Right cardiac atrium (tissue), 5 donors: ENCODE measurements at regions not wholly inside any gene's neighbourhood (a gene's known extent, or its start where the extent isn't known, plus 50 kb on each side); places are given as distances from the start of the nearest gene placed in this dataset.

Source experiments
- ATAC-seq, 2 donors: fragments of 200-7000 bp; cut with Tn5 transposase; one replicate each; pipeline versions ENCODE4 v1.8.0 to v1.9.1; 2020; ENCODE audit warnings: moderate library complexity in 2 of 2, mild to moderate bottlenecking in 1 of 2
- DNase-seq, 3 donors: peaks; one replicate each; pipeline ENCODE4 v3.0.0-alpha.2; 2020
- H3K27ac ChIP-seq: one replicate; pipeline ENCODE4 v1.5.1; 2013; ENCODE audit warnings: mild to moderate bottlenecking, low read length, control low read depth, moderate library complexity
- H3K27me3 ChIP-seq: one replicate; pipeline ENCODE4 v1.6.1; 2013; ENCODE audit not compliant: control insufficient read depth, insufficient read depth
- H3K4me1 ChIP-seq: one replicate; pipeline ENCODE4 v1.6.1; 2013; ENCODE audit warnings: low read length; ENCODE audit not compliant: control insufficient read depth, insufficient read depth
- H3K4me3 ChIP-seq: one replicate; pipeline ENCODE4 v1.5.1; 2013; ENCODE audit warnings: low read length, control low read depth
- H3K9me3 ChIP-seq: one replicate; pipeline ENCODE4 v1.6.1; 2013; ENCODE audit warnings: low read length; ENCODE audit not compliant: control insufficient read depth
- WGBS: extraction: QIAGEN DNeasy Blood & Tissue Kit; methylation state at CpG from one replicate; pipeline ENCODE4 v1.1.7; 2013; 5-methylcytosine and 5-hydroxymethylcytosine counted together
- intact Hi-C, 4 donors: fragments of 100-400 bp; cut with DNase I; formaldehyde crosslinking; loops; one replicate each; pipeline versions ENCODE4 v1.11.0 to v1.14.0; 2022 to 2023
- donor health status: healthy with polysubstance abuse.
- donor health status: DM: no; HTN: yes; CAD: no.
- donor health status: DM: no; HTN: no; CAD: no.
- donor health status: DM: no; HTN: yes; CAD: no; lungs with severe emphysema.
- donor health status: DM: yes; HTN: yes; CAD: no.

DNA sequence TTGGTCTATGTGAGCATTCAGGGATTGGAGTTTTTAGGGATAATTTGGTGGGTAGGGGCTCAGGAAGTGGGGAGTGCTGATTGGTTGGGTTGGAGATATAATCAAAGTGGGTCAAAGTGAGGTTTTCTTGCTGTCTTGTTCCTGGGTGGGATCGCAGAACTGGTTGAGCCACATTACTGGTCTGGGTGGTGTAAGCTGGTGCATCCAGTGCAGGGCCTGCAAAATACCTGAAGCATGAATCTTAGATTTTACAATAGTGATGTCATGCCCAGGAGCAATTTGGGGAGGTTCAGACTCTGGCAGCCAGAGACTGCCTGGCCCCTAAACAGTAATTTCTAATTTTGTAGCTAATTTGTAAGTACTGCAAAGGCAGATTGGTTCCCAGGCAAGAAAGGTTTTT lies 665.6 kb upstream of the PRKX start:
- Histone ChIP-seq H3K4me1 (no peaks in the 10 kb centered on the region), H3K27ac (no peak overlapping the region), H3K9me3 (no peaks in the 10 kb centered on the region), H3K4me3 (no peak overlapping the region), H3K27me3 (no peaks in the 10 kb centered on the region)
- no peak for ATAC-seq
- WGBS, result 88% methylated on average over 1 of the region's 1 CpG
- DNase-seq, result no peak
- intact Hi-C loops, result no loop called here

GRCh38 chrX:4373791-4374190 lies 660.3 kb upstream of the PRKX start:
- intact Hi-C loops, result no loop called here
- ATAC-seq, result no peak
- WGBS, result 59% methylated on average over 8 of the region's 8 CpGs
- Histone ChIP-seq H3K27me3 (no peaks in the 10 kb centered on the region), H3K4me1 (no peaks in the 10 kb centered on the region), H3K27ac (no peak overlapping the region), H3K9me3 (no peaks in the 10 kb centered on the region), H3K4me3 (no peak overlapping the region)
- no peak for DNase-seq

- DNase-seq (no peak), ATAC-seq (no peak)
- Histone ChIP-seq H3K4me3 (no peak overlapping the region), H3K9me3 (no peaks in the 10 kb centered on the region), H3K4me1 (no peaks in the 10 kb centered on the region), H3K27ac (no peak overlapping the region), H3K27me3 (no peaks in the 10 kb centered on the region)
- intact Hi-C loops, result no loop called here
- 82% methylated on average over 3 of the region's 3 CpGs for WGBS
Observed at GRCh38 chrX:4358577-4358976, 645.1 kb upstream of the PRKX start.

- 55% methylated on average over 5 of the region's 5 CpGs for WGBS
- H3K27me3 ChIP-seq, result no peaks in the 10 kb centered on the region
- intact Hi-C loops, result no loop called here
- H3K9me3 ChIP-seq, result no peaks in the 10 kb centered on the region
- no peak overlapping the region for H3K4me3 ChIP-seq
- H3K4me1 ChIP-seq, result no peaks in the 10 kb centered on the region
- ATAC-seq (no peak), DNase-seq (no peak)
- no peak overlapping the region for H3K27ac ChIP-seq
Observed at GRCh38 chrX:4322916-4323315, 609.5 kb upstream of the PRKX start.

GRCh38 chrX:4320436-4320947 lies 607.0 kb upstream of the PRKX start:
- ATAC-seq (no peak), DNase-seq (no peak)
- Histone ChIP-seq H3K4me1 (no peaks in the 10 kb centered on the region), H3K9me3 (no peaks in the 10 kb centered on the region), H3K4me3 (no peak overlapping the region), H3K27me3 (no peaks in the 10 kb centered on the region), H3K27ac (no peak overlapping the region)
- intact Hi-C loops, result no loop called here
- WGBS, result 35% methylated on average over 9 of the region's 9 CpGs

DNA sequence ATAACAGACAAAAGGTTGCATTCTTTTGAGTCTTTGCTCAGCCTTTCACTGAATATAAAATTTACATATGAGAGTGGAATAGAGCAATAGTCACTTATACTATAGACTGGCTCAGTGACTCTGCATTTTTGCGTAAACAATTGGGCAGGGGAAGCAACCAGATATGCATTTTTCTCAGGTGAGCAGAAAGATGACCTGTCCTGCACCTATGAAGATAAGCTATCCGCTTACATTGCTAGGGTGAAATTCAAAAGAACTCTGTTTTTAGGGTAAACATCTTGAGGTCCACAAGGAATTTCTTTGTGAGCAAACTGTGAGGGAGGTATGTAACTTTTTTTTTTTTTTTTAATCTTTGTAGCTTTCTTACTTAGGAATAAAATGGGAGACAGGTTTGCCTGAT lies 602.4 kb upstream of the PRKX start:
- Histone ChIP-seq H3K9me3 (no peaks in the 10 kb centered on the region), H3K4me3 (no peak overlapping the region), H3K4me1 (no peaks in the 10 kb centered on the region), H3K27ac (no peak overlapping the region), H3K27me3 (no peaks in the 10 kb centered on the region)
- DNase-seq, result no peak
- intact Hi-C loops, result no loop called here
- no peak for ATAC-seq
- WGBS, result 79% methylated on average over 2 of the region's 2 CpGs

- H3K4me3 ChIP-seq, result no peak overlapping the region
- DNase-seq (no peak), ATAC-seq (no peak)
- H3K27me3 ChIP-seq, result no peaks in the 10 kb centered on the region
- no peaks in the 10 kb centered on the region for H3K9me3 ChIP-seq
- 84% methylated on average over 1 of the region's 1 CpG for WGBS
- intact Hi-C loops, result no loop called here
- no peak overlapping the region for H3K27ac ChIP-seq
- no peaks in the 10 kb centered on the region for H3K4me1 ChIP-seq
Observed at GRCh38 chrX:4314586-4314985, 601.1 kb upstream of the PRKX start.

- no peaks in the 10 kb centered on the region for H3K4me1 ChIP-seq
- no peaks in the 10 kb centered on the region for H3K9me3 ChIP-seq
- H3K27me3 ChIP-seq, result no peaks in the 10 kb centered on the region
- no peak overlapping the region for H3K4me3 ChIP-seq
- intact Hi-C loops, result no loop called here
- H3K27ac ChIP-seq, result no peak overlapping the region
- ATAC-seq (no peak), DNase-seq (no peak)
- WGBS, result 67% methylated on average over 4 of the region's 4 CpGs
Observed at GRCh38 chrX:4277122-4277521, 563.7 kb upstream of the PRKX start.

DNA sequence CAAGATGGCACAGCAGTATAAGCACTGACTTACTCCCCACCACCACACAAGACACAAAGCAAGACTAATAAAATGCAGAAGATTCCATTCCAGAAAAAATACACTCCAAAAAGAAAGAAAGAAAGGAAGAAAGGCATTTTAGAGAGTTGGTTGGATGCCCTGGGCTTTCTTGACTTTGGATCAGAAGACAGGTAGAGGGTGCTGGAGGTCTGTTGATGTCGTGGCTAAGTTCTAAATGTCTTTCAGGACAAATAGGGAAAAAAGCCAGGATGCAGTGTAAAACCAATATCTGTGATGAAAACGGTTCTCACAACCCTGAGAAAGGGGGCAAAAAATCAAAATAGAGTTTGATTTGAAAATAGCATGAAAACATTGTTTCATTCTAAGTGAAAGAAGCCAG lies 555.2 kb upstream of the PRKX start:
- ATAC-seq (no peak), DNase-seq (no peak)
- Histone ChIP-seq H3K27me3 (no peaks in the 10 kb centered on the region), H3K27ac (no peak overlapping the region), H3K4me1 (no peaks in the 10 kb centered on the region), H3K9me3 (no peaks in the 10 kb centered on the region), H3K4me3 (no peak overlapping the region)
- WGBS, result 34% methylated on average over 2 of the region's 2 CpGs
- intact Hi-C loops, result no loop called here

DNA sequence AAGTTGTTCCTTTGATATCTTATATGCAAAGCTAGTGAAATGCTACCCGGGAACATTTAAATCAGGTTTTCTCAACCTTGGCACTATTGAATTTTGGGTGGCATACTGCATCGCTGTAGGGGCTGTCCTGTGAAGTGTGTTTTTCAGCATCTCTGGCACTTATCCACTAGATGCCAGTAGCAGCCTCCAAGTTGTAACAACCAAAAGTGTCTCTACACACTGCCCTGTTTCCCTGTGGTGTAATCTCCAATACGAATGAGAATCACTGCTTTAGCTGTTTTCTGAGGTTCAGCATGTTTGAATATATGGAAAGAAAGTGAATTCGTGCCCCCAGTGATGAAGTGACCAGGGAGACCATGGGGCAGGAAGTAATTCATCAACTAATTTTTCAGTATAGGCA lies 551.6 kb upstream of the PRKX start:
- DNase-seq (no peak), ATAC-seq (no peak)
- no peak overlapping the region for H3K27ac ChIP-seq
- 78% methylated on average over 4 of the region's 4 CpGs for WGBS
- no peaks in the 10 kb centered on the region for H3K27me3 ChIP-seq
- no peaks in the 10 kb centered on the region for H3K4me1 ChIP-seq
- no peaks in the 10 kb centered on the region for H3K9me3 ChIP-seq
- intact Hi-C loops, result no loop called here
- no peak overlapping the region for H3K4me3 ChIP-seq

DNA sequence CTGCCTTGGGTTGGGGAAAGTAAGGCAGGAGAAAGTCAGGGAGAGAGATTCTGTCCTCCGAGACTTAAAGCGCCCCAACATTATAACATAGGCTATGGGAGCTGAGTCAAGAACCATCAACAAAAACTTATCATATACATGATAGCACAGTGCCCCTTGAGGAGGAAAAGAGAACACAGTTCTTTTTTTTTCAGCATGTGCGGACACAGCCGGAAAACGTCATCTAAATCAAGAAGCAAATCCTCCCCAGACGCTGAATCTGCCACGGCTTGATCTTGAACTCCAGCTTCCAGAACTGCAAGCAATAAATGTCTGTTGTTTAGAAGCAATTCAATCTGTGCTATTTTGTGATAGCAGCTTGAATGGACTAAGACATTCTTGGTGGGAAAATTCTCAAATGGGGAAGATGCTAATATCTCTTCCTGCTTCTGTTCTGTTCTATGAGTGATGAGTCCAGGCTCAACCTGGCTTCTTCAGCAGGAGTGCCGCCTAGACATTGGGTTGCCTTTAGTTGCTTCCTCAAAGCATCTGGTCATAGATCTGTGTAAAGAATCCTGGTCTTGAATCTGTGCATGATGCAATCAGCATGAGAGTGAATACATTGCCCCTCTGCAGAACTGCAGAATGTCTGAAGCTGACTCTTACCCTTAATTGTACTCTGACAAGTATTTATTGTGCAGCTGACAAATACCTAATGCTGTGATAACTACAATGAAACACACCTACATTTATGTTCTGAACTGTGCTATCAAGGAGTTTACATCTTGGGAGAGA lies 549.8 kb upstream of the PRKX start:
- Histone ChIP-seq H3K27me3 (no peaks in the 10 kb centered on the region), H3K27ac (no peak overlapping the region), H3K4me1 (no peaks in the 10 kb centered on the region), H3K9me3 (no peaks in the 10 kb centered on the region), H3K4me3 (no peak overlapping the region)
- WGBS, result 33% methylated on average over 8 of the region's 8 CpGs
- no peak for ATAC-seq
- intact Hi-C loops, result no loop called here
- no peak for DNase-seq

- DNase-seq, result no peak
- no peaks in the 10 kb centered on the region for H3K27me3 ChIP-seq
- H3K27ac ChIP-seq, result no peak overlapping the region
- intact Hi-C loops, result no loop called here
- no peaks in the 10 kb centered on the region for H3K4me1 ChIP-seq
- no peak overlapping the region for H3K4me3 ChIP-seq
- ATAC-seq, result no peak
- no peaks in the 10 kb centered on the region for H3K9me3 ChIP-seq
- 33% methylated on average over 2 of the region's 2 CpGs for WGBS
Observed at GRCh38 chrX:4253092-4253491, 539.6 kb upstream of the PRKX start.
